Fibroblast of lung (primary cell): ENCODE measurements at regions not wholly inside any gene's neighbourhood (a gene's known extent, or its start where the extent isn't known, plus 50 kb on each side); places are given as distances from the start of the nearest gene placed in this dataset.

ENCODE experiments used
- CTCF ChIP-seq, 2 donors: IDR thresholded peaks in 1 of 2; conservative IDR thresholded peaks in 1 of 2; 1 replicate in 1 of 2; 2 replicates in 1 of 2; pipeline ENCODE4 v1.5.1; 2011 to 2012; ENCODE audit warnings: low read length in 2 of 2, control low read depth in 1 of 2, inconsistent platforms in 1 of 2, low read depth in 1 of 2, mild to moderate bottlenecking in 1 of 2
- EZH2 ChIP-seq: IDR thresholded peaks from 2 replicates; pipeline ENCODE4 v1.5.1; 2012; ENCODE audit warnings: low read length, control low read depth, mild to moderate bottlenecking; ENCODE audit errors: missing control alignments

- TF ChIP-seq CTCF (conservative IDR thresholded peaks at IDR 0.05 in 1 of 2, IDR thresholded peaks at IDR 0.05 in 1 of 2; ENCODE audit: low read depth in 1 of 2, low read length in 2 of 2): no peak
- TF ChIP-seq EZH2: no peak
Observed at GRCh38 chr1:73104749-73105148, 822.4 kb upstream of the NEGR1 start.
